Left lung (tissue), 4 donors: ENCODE measurements at regions not wholly inside any gene's neighbourhood (a gene's known extent, or its start where the extent isn't known, plus 50 kb on each side); places are given as distances from the start of the nearest gene placed in this dataset.

Source experiments
- ATAC-seq: fragments of 200-7000 bp; cut with Tn5 transposase; one replicate; pipeline ENCODE4 v1.9.1; 2020; ENCODE audit warnings: moderate library complexity
- DNase-seq, 4 donors: peaks; one replicate each; pipeline ENCODE4 v3.0.0-alpha.2; 2013 to 2020
- H3K27ac ChIP-seq, 2 donors: fragments of 200-600 bp; sonication (generic) in 1 of 2; one replicate each; pipeline versions ENCODE4 v1.5.0 to v1.8.0; 2020 to 2021
- H3K27me3 ChIP-seq, 2 donors: fragments of 200-600 bp; sonication (generic) in 1 of 2; one replicate each; pipeline versions ENCODE4 v1.5.0 to v1.8.0; 2020 to 2021
- H3K36me3 ChIP-seq, 2 donors: fragments of 200-600 bp; sonication (generic) in 1 of 2; one replicate each; pipeline versions ENCODE4 v1.5.0 to v1.8.0; 2020 to 2021
- H3K4me1 ChIP-seq, 2 donors: fragments of 200-600 bp; one replicate each; pipeline ENCODE4 v1.8.0; 2021
- H3K4me3 ChIP-seq, 2 donors: fragments of 200-600 bp; sonication (generic) in 1 of 2; one replicate each; pipeline versions ENCODE4 v1.5.0 to v1.8.0; 2020 to 2021; ENCODE audit warnings: mild to moderate bottlenecking in 1 of 2
- H3K9me3 ChIP-seq, 2 donors: fragments of 200-600 bp; sonication (generic) in 1 of 2; one replicate each; pipeline versions ENCODE4 v1.5.0 to v1.8.0; 2020 to 2021
- intact Hi-C, 2 donors: fragments of 100-400 bp; cut with DNase I; formaldehyde crosslinking; loops; one replicate each; pipeline versions ENCODE4 v1.11.2 to v1.14.2; 2022
- TF ChIP-seq, protein P1 (sequence below), 2 donors: fragments of 200-600 bp; sonication (generic) in 1 of 2; IDR thresholded peaks; one replicate each; pipeline versions ENCODE4 v1.5.0 to v1.8.0; 2021; ENCODE audit warnings: antibody characterized with exemption in 2 of 2
- donor health status: DM: no; HTN: yes; CAD: no.
- donor health status: DM: no; HTN: no; CAD: no.

- ATAC-seq (no peak), DNase-seq (no peak)
- Histone ChIP-seq H3K9me3 (no peaks in the 10 kb centered on the region), H3K27ac (no peak overlapping the region), H3K36me3 (no peaks in the 10 kb centered on the region), H3K4me1 (no peaks in the 10 kb centered on the region), H3K27me3 (no peaks in the 10 kb centered on the region), H3K4me3 (no peak overlapping the region)
- TF ChIP-seq, protein P1, sequence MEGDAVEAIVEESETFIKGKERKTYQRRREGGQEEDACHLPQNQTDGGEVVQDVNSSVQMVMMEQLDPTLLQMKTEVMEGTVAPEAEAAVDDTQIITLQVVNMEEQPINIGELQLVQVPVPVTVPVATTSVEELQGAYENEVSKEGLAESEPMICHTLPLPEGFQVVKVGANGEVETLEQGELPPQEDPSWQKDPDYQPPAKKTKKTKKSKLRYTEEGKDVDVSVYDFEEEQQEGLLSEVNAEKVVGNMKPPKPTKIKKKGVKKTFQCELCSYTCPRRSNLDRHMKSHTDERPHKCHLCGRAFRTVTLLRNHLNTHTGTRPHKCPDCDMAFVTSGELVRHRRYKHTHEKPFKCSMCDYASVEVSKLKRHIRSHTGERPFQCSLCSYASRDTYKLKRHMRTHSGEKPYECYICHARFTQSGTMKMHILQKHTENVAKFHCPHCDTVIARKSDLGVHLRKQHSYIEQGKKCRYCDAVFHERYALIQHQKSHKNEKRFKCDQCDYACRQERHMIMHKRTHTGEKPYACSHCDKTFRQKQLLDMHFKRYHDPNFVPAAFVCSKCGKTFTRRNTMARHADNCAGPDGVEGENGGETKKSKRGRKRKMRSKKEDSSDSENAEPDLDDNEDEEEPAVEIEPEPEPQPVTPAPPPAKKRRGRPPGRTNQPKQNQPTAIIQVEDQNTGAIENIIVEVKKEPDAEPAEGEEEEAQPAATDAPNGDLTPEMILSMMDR (IDR thresholded peaks at IDR 0.05): no peak
- intact Hi-C loops: no loop called here
These were observed 169.2 kb downstream of the METTL4 start for GRCh38 chr18:2402084-2402483.

GRCh38 chr18:2406544-2406943, 164.8 kb downstream of the METTL4 start:
- Histone ChIP-seq H3K9me3 (no peaks in the 10 kb centered on the region), H3K27me3 (no peaks in the 10 kb centered on the region), H3K36me3 (no peaks in the 10 kb centered on the region), H3K27ac (no peak overlapping the region), H3K4me3 (no peak overlapping the region), H3K4me1 (no peaks in the 10 kb centered on the region)
- TF ChIP-seq, protein P1 (IDR thresholded peaks at IDR 0.05): no peak
- intact Hi-C loops: no loop called here
- peak; percentile 23 for ATAC-seq
- peak in 1 of 4 donors; percentile 7 for DNase-seq

GRCh38 chr18:2407961-2408360, 163.3 kb downstream of the METTL4 start:
- TF ChIP-seq, protein P1 (IDR thresholded peaks at IDR 0.05): no peak
- intact Hi-C loops: no loop called here
- H3K27me3 ChIP-seq: no peaks in the 10 kb centered on the region
- H3K27ac ChIP-seq: no peak overlapping the region
- H3K4me3 ChIP-seq: no peak overlapping the region
- H3K4me1 ChIP-seq: no peaks in the 10 kb centered on the region
- H3K9me3 ChIP-seq: no peaks in the 10 kb centered on the region
- no peaks in the 10 kb centered on the region for H3K36me3 ChIP-seq
- no peak for DNase-seq
- ATAC-seq: no peak

GRCh38 chr18:2409906-2410305, 161.4 kb downstream of the METTL4 start:
- intact Hi-C loops: no loop called here
- H3K27me3 ChIP-seq: no peaks in the 10 kb centered on the region
- no peak overlapping the region for H3K27ac ChIP-seq
- H3K4me3 ChIP-seq: no peak overlapping the region
- no peaks in the 10 kb centered on the region for H3K4me1 ChIP-seq
- TF ChIP-seq, protein P1 (IDR thresholded peaks at IDR 0.05): no peak
- H3K36me3 ChIP-seq: no peaks in the 10 kb centered on the region
- ATAC-seq: no peak
- DNase-seq: peak in 1 of 4 donors; percentile 7
- no peaks in the 10 kb centered on the region for H3K9me3 ChIP-seq

GRCh38 chr18:2410688-2411087, 160.6 kb downstream of the METTL4 start:
- H3K36me3 ChIP-seq: no peaks in the 10 kb centered on the region
- no peaks in the 10 kb centered on the region for H3K4me1 ChIP-seq
- H3K9me3 ChIP-seq: no peaks in the 10 kb centered on the region
- intact Hi-C loops: no loop called here
- no peaks in the 10 kb centered on the region for H3K27me3 ChIP-seq
- TF ChIP-seq, protein P1 (IDR thresholded peaks at IDR 0.05): no peak
- ATAC-seq: peak; percentile 18
- peak in 1 of 4 donors; percentile 11 for DNase-seq
- H3K27ac ChIP-seq: no peak overlapping the region
- no peak overlapping the region for H3K4me3 ChIP-seq
